NCI-H128 (cell line): ENCODE measurements at regions not wholly inside any gene's neighbourhood (a gene's known extent, or its start where the extent isn't known, plus 50 kb on each side); places are given as distances from the start of the nearest gene placed in this dataset.

ENCODE experiments used
- DNase-seq: peaks from one replicate; lab custom pipeline; 2025; ENCODE audit not compliant: unreplicated experiment; lab: John Stamatoyannopoulos, UW

- DNase-seq: no peak
Observed at GRCh38 chr11:92423115-92424034, 198.8 kb downstream of the FAT3 start.

GRCh38 chr11:92424281-92424680 lies 199.7 kb downstream of the FAT3 start:
- no peak for DNase-seq

DNA sequence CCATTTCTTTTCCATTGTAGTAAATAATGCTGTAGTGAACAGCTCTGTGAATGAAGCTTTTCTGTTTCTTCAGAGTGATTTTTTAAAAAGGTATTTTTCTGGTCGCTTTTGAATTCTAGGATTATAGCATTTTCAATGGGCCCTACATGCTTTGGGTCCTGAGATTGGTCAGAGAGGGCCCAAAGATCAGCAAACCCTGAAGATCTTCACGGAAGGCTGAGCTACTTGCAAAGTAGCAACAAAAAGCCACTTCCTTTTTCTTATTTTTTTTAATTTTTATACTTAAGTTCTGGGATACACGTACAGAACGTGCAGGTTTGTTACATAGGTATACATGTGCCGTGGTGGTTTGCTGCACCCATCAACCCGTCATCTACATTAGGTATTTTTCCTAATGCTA lies 200.5 kb downstream of the FAT3 start:
- no peak for DNase-seq

DNA sequence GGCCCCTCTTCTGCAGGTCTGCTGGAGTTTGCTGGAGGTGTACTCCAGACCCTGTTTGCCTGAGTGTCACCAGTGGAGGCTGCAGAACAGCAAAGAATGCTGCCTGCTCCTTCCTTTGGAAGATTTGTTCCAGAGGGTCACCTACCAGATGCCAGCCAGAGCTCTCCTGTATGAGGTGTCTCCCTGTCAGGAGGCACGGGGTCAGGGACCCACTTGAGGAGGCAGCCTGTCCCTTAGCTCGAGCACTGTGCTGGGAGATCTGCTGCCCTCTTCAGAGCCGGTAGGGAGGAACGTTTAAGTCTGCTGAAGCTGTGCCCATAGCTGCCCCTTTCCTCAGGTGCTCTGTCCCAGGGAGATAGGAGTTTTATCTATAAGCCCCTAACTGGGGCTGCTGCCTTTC lies 207.9 kb downstream of the FAT3 start:
- no peak for DNase-seq

DNA sequence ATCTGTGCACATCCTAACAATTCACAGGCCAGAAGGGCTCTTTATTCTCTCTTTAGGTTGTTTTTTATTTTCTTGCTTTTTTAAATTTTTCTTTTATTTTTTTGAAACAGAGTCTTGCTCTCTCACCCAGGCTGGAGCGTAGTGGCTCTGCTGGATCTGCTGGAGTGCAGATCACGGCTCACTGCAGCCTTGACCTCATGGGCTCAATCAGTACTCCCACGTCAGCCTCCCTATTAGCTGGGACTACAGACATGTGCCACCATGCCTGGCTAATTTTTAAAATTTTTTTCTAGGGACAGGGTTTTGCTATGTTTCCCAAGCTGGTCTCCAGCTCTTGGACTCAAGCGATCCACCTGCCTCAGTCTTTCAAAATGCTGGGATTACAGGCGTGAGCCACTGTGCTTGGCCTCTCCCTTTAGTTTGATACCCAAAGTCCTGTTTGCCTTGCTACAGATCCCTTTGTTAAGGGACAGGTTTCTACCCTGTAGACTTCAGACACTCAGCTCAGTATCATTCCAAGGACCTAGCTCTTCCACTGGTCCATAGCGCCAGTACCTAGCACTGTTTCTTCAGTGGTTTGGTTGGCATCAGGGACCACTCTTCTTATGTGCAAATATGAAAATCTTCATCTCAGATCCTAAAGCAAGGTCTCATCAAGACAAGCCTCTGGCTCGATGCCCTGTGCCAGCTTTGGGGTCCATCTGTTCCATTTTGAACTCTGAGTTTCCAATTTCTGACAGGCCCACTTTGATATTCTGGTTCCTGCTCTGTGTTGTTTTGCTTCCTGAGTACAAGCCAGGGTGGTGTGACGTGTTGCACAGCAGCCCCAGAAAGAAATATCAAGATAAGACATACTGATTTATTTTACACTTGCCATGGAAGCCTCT lies 211.7 kb downstream of the FAT3 start:
- no peak for DNase-seq

DNA sequence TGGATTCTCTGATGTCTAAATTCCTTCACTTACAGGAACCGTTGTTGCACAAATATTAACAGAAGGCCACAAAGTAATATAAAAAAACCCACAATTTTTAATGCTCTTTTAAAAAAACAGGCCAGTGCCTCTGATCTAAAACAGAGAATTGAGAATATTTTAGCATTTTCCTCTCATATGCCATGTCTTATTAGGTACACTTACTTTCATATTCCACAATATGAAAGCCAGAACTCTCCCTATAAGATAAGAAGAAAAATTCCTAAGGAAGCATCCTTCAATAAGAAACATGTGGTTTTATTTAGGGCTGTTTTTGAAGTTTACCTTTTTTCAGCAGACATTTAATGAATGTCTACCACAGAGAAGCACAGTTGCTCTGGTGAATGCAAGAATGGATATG lies 214.5 kb downstream of the FAT3 start:
- no peak for DNase-seq

GRCh38 chr11:92440701-92441442 lies 216.3 kb downstream of the FAT3 start:
- DNase-seq: no peak

- DNase-seq: no peak
Observed at GRCh38 chr11:92441443-92441726, 216.8 kb downstream of the FAT3 start.

GRCh38 chr11:92443199-92443598 lies 218.6 kb downstream of the FAT3 start:
- no peak for DNase-seq

- DNase-seq: no peak
Observed at GRCh38 chr11:92447586-92447985, 223.0 kb downstream of the FAT3 start.

DNA sequence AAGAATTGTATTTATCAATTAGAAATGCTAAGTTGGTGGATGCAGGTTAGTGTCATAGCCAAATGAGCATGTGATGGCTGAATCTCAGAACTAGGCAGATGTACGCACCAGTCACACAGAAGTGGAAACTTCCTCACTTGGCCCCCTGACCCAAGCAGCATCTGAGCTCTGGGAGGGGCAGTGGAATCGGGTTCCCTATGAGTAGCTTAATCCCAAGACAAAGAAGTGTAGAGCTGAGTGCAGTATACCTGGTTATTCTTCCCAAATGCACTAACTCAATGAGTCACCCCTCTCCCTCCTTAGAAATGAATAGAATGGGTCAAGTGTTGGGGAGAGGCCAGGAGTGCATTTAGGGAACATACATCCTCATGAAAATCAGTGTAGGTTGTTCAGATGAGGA lies 224.6 kb downstream of the FAT3 start:
- DNase-seq: no peak

DNA sequence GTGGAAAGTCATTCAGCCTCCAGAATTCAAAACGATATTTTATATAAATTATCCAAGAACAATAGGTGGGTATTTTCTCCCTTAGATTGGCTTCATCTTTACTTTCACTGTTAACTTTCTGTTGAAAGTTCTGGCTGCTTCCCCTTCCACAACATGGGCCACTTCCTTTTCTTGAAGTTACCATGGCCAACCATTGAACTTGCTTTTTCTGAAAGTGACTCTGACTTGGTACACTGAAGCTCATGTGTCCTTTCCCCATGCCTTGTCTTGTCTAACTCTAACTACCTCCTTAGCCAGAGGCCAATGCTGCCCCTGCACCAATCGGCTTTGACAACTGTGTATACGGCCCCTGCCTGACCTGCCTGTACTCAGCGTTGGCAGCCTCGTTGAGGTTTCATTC lies 225.2 kb downstream of the FAT3 start:
- no peak for DNase-seq

- DNase-seq: no peak
Observed at GRCh38 chr11:92451063-92451462, 226.4 kb downstream of the FAT3 start.

DNA sequence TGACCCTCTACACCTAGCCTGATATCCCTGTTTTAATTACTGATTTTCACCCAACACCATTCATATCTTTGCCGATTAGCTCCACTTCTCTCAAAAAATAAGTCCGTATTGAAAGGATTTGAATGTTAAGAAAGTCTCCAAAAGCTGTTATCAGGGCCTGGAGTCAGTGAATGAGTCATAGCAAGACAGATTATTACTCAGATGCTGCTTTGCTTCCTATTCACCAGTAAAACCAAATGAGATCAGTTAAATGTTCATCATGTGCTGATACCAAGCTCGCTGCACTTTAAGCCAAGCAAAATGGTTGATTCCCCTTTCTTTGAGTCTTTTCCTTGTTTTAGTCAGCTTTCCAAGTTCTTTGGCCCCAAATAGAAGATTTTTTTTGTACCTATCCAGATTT lies 228.4 kb downstream of the FAT3 start:
- DNase-seq: no peak

DNA sequence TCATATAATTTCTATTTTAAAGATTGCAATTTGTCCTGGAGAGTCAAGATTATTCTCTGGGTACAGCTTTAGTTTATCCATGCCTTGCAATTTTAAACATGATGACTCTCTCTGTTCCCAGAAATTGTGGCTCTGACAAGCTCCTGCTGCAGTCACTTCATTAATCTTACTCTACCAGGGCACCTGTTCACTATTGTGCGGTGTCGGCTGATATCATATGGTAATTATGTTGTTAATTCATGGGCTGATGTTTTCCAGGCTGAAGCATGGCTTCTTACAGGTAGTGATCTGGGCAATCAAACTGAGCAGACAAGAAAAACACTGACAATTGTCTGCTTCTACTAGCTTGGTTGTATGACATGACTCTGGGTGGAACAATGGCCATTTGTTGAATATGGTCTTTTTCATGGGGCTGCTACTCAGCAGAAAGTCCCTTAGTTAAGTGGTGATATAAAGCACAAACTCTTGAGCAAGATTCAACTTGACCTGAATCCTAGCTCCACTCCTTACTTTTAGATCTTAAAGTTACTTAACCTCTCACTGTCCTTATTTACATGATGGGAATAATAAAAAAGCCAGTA lies 230.7 kb downstream of the FAT3 start:
- DNase-seq: no peak

GRCh38 chr11:92457250-92457649 lies 232.6 kb downstream of the FAT3 start:
- DNase-seq: no peak

GRCh38 chr11:92458486-92458885 lies 233.9 kb downstream of the FAT3 start:
- DNase-seq: no peak

- DNase-seq: no peak
Observed at GRCh38 chr11:92460213-92460612, 235.6 kb downstream of the FAT3 start.

GRCh38 chr11:92461447-92461846 lies 236.8 kb downstream of the FAT3 start:
- no peak for DNase-seq

DNA sequence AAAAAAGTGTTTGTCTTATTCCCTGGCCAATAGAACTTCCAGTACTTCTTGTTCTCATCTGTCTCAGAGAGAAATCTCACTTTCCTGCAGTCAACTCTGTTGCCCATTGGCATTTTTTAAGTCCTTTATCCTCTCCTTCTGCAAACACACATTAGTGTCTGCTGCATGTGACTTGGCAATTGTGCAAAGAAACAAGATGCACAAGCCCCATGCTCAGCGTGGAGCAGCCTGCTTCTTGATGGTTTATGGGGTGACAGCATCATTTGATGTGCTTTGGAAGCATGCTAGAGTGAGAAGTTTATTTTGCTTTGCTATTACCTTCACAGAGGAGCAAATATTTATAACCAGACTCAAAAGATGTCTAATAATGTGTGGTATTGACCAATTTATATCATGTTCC lies 238.2 kb downstream of the FAT3 start:
- DNase-seq: no peak

DNA sequence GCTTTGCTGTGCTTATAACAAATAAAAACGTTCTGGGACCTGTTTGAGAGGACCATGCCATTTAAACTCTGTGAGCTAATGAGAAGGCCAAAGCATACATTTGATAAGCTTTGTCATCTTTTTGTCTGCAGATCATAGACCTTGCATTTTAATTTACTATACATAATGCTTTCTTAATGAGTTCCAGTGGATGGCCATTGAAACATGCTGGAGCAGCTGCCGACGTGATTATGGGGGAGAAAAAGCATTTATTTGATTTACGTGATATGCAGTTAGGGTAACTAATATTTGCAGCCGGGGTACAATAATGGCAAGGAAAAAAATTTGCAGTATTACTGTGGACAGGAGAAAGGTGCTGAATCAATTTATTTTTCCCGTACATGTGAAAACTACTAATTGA lies 240.2 kb downstream of the FAT3 start:
- no peak for DNase-seq
